GM21390 (cell line): ENCODE measurements at regions not wholly inside any gene's neighbourhood (a gene's known extent, or its start where the extent isn't known, plus 50 kb on each side); places are given as distances from the start of the nearest gene placed in this dataset.

Source experiments
- ATAC-seq: cut with Tn5 transposase; IDR thresholded peaks from one replicate; pipeline ENCODE4 v1.9.1; 2021; ENCODE audit not compliant: unreplicated experiment

GRCh38 chr12:89111964-89112363, 240.3 kb downstream of the DUSP6 start:
- ATAC-seq: no peak

- no peak for ATAC-seq
Observed at GRCh38 chr12:89108265-89108664, 244.0 kb downstream of the DUSP6 start.

GRCh38 chr12:89106950-89107349, 245.4 kb downstream of the DUSP6 start:
- ATAC-seq: no peak

GRCh38 chr12:89105243-89105642, 247.1 kb downstream of the DUSP6 start:
- ATAC-seq: no peak

GRCh38 chr12:89103831-89104230, 248.5 kb downstream of the DUSP6 start:
- ATAC-seq: no peak

GRCh38 chr12:89101440-89101839, 250.9 kb downstream of the DUSP6 start:
- ATAC-seq: no peak

GRCh38 chr12:89098441-89099112, 253.7 kb downstream of the DUSP6 start:
- no peak for ATAC-seq

GRCh38 chr12:89092297-89092696, 260.0 kb downstream of the DUSP6 start:
- no peak for ATAC-seq

GRCh38 chr12:89091293-89091841, 260.9 kb downstream of the DUSP6 start:
- no peak for ATAC-seq

GRCh38 chr12:89089264-89089663, 263.0 kb downstream of the DUSP6 start:
- no peak for ATAC-seq

GRCh38 chr12:89087876-89088275, 264.4 kb downstream of the DUSP6 start:
- ATAC-seq: no peak

- no peak for ATAC-seq
Observed at GRCh38 chr12:89087149-89087825, 265.0 kb downstream of the DUSP6 start.

- no peak for ATAC-seq
Observed at GRCh38 chr12:89085421-89085820, 266.9 kb downstream of the DUSP6 start.

GRCh38 chr12:89084751-89085150, 267.6 kb downstream of the DUSP6 start:
- ATAC-seq: no peak

GRCh38 chr12:89083491-89083890, 268.8 kb downstream of the DUSP6 start:
- ATAC-seq: no peak

- no peak for ATAC-seq
Observed at GRCh38 chr12:89082370-89082753, 269.9 kb downstream of the DUSP6 start.

- no peak for ATAC-seq
Observed at GRCh38 chr12:89081719-89082369, 270.5 kb downstream of the DUSP6 start.

- no peak for ATAC-seq
Observed at GRCh38 chr12:89080793-89081465, 271.4 kb downstream of the DUSP6 start.

GRCh38 chr12:89075880-89076540, 276.3 kb downstream of the DUSP6 start:
- ATAC-seq: no peak

GRCh38 chr12:89073659-89074058, 278.6 kb downstream of the DUSP6 start:
- ATAC-seq: no peak

GRCh38 chr12:89073027-89073398, 279.3 kb downstream of the DUSP6 start:
- ATAC-seq: no peak
